ENCODE measurements at regions not wholly inside any gene's neighbourhood (a gene's known extent, or its start where the extent isn't known, plus 50 kb on each side); places are given as distances from the start of the nearest gene placed in this dataset.

DNA sequence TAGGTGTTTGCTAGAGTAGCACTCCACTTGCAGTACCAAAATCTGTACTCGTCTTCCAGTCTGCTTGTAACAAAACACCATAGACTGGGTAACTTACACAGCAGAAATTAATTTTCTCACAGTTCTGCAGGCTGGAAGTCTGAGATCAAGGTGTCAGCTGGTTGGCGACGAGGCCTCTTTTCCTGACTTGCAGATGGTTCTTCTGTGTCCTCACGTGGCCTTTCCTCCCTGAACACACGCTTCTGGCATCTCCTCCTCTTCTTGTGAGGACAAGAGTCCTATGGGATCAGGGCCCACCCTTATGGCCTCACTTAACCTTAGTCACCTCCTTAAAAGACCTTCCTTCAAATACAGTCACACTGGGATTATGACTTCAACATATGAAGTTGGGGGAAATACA is 493.5 kb upstream of the MYT1L start:
- no peak for DNase-seq

DNA sequence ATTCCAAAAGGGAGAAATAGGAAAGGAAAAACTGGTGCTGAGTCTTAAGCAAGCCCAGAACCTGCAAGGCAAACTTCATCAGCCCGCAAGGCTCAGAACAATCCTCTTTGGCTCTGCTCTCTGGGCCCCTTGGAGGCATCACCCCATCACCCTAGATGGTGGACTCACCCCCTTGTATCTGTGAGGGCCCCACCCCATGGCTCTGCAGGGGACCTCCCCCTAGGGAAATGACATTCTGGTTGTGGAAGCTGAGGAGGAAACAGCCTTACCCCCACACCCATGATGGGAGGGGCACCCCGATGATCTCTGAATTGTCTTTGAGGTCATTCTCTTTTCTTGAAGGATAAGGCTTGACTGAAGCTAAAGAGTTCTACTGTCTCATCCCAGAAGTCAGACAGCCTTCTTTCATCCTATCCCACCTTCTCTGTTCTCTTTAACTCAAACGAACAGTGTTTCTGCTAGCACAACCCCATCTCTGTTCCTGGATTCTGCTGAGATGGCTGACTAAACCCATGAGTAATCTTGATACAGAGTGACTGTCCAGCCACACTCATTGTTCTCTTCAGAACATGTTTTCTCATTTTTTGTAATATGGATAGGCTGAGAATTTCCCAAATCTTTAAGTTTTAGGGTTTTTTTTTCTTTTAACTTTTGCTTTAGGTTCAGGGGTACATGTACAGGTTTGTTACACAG is 492.1 kb upstream of the MYT1L start:
- DNase-seq, result no peak

GRCh38 chr2:2822143-2822542 is 491.1 kb upstream of the MYT1L start:
- no peak for DNase-seq

DNA sequence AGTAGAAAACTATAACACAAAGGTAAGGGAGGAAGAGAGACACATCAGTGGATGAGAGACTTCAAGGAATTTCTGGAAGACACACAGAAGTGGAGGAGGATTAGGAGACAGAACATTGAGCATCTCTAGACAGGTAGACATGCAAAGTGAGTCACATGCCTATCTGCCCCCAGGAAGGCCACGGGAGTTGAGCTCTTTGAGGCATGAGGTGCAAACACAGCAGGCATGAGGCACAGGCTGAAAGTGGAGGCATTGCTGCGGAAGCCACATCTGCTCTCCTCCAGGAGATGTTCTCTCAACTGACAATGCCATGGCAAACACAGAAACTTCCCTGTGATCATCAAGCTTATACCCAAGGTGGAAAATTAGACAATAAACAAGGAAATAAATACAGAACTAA is 481.6 kb upstream of the MYT1L start:
- DNase-seq, result no peak

DNA sequence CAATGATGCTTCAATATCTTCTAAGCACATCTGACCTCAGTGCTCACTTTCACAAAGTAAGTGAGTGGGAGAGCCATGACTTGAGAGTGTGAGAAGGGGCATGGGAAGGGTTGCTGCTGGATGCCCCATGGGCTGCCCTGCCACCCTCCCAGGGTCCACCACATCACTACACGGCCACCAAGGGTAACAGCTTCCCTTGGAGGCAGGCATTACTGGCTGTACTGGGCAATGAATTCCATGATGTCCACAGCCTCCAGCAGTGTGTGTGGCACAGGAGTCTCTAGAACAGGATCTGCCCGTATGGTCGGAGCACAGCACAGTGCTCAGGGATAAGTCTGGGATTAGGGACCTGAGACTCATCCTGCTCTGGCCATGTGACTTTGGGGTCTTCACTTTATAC is 481.0 kb upstream of the MYT1L start:
- DNase-seq, result no peak

- no peak for DNase-seq
Observed at GRCh38 chr2:2810504-2810903, 479.4 kb upstream of the MYT1L start.

DNA sequence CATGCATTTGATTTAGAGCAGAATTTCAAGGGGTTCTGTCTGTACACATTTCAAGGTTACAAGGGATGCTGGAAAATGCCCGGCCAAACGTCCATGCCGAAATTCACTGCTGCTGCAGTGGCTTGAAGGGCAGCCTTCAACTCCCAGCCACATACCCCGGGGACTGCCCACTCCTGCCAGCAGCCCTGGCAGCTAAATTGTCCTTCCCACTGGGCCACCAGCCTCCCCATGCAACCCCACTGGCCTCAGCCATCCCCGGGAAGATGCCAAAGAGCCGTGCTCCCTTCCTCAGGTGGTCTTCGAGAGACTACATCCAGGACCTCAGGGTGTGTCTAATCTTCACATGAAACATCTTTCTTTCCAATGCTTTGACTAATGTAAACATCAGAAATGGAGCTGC is 478.7 kb upstream of the MYT1L start:
- no peak for DNase-seq

DNA sequence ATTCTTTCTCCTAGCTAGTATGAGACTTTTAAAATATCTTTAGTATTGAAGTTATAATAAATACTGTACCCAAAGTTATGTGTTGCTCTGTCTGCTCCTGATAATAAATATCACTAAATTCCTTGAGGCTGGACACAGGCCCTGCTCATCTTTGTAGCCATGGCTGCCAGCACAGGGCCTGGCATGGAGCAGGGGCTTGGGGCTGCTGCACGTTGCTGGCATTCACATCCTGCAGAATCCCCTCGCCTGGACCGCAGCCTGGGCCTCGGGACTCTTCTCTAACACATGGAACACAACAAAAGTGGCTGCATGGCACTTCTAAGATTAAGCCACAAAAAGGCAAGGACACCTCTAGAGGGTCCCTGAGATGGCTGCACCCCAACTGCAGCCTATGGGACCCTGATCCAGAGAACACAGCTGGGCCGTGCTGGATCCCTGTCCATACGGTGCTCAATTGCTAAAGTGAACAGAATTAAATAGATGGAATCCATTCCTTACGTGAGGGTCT is 477.5 kb upstream of the MYT1L start:
- DNase-seq, result no peak

DNA sequence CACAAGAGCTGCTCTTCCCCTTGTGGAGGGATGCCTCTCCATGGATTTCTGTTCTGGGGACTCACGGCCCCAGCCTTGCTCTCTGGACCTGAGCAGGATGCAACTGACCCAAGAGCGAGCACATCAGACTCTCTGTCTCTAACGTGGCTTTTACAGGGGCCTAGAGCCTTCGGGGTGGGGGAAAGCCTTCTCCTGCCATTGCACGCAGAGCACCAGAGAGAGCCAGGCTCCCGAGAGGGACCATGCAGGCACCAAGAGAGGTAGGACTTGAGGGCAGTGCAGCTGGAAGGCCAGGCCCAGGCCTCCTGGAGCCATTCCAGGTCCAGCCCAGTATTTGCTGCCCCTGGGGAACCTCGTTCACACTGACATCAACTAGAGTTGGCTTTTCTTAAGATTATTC is 475.6 kb upstream of the MYT1L start:
- DNase-seq, result no peak

DNA sequence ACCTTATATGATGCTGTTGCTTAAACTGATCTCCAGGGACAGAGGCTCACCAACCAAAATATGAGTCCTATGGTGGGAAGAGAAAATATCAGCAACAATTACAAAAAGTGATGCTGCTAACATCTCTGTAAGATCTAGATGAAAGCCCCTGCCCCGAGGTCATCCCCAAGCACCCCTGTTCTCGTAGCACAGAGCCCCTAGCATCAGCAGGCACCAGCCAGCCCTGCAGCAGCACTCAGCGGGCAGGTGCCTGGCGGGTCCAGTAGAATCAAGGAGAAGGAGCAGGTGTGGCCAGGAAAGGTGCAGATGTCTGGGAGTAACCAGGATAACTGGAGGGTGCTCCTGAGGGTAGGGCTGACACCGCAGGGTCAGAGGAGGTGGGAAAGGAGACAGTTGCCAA is 474.2 kb upstream of the MYT1L start:
- DNase-seq, result no peak

GRCh38 chr2:2804528-2804927 is 473.5 kb upstream of the MYT1L start:
- DNase-seq, result no peak

- DNase-seq, result no peak
Observed at GRCh38 chr2:2801458-2801857, 470.4 kb upstream of the MYT1L start.

DNA sequence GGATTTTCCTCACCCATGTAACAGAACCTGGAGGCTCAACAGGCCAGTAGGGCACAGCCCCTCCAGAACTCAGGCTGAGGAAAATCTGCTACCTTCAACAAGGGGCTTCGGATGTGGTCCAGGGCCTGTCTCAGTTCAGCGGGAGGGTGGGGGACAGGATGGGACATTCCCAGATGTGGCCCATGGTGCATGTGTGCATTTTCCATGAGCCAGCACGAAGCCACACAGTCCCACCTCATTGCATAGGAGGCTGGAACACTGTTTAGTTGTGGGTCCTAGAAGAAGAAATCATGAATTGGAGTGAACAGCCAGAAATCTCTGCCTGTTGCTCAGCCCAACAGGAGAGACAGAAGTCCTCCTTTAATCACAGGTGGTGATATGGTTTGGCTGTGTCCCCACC is 469.6 kb upstream of the MYT1L start:
- no peak for DNase-seq

DNA sequence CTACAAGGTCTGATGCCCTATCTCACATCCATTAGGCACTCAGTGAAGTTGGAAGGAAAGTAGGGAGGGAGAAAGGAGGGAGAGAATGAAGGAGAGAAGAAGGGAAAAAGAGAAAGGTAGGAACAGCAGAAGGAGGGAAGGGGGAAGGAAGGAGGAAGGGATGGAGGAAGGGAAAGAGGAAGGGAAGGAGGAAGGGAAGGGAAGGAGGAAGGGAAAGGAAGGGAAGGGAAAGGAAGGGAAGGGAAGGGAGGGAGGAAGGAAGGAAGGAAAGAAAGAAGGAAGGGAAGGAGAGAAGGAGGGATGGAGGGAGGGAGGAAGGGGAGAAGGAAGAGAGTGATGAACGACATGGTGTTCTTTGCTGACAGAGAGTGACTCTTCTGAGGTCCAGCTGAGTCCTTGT is 468.9 kb upstream of the MYT1L start:
- DNase-seq, result no peak

DNA sequence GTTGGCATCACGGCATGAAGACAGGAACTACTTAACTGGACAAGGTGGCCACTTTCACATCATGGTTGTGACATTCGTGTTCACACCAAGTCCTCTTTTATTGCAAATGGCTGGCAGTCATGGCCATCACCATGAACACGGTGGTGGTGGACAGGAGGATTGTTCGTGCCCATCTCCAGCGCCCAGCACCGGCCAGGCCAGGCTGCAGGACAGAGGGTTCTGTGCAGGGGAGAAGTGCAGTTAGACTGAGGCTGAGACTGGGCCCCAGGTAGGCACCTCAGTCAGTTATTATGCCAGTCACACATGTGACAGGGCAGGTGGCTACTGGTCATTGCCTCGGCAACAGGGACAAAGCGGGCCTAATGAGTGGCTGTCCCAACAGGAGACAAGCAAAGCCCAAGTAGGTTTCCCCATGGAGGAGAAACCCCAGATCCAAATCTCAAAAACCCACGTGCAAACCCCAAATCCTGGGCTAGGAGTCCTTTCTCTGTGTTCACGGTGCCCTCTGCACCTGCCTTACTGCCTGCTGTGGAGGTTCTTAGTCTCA is 468.1 kb upstream of the MYT1L start:
- no peak for DNase-seq

- DNase-seq, result no peak
Observed at GRCh38 chr2:2798337-2798736, 467.3 kb upstream of the MYT1L start.

- DNase-seq, result no peak
Observed at GRCh38 chr2:2797797-2798196, 466.7 kb upstream of the MYT1L start.

- no peak for DNase-seq
Observed at GRCh38 chr2:2796207-2796606, 465.1 kb upstream of the MYT1L start.

GRCh38 chr2:2795438-2796091 is 464.5 kb upstream of the MYT1L start:
- DNase-seq, result no peak

GRCh38 chr2:2793925-2794560 is 463.0 kb upstream of the MYT1L start:
- no peak for DNase-seq

GRCh38 chr2:2793514-2793913 is 462.4 kb upstream of the MYT1L start:
- no peak for DNase-seq

- no peak for DNase-seq
Observed at GRCh38 chr2:2791606-2792005, 460.5 kb upstream of the MYT1L start.

DNA sequence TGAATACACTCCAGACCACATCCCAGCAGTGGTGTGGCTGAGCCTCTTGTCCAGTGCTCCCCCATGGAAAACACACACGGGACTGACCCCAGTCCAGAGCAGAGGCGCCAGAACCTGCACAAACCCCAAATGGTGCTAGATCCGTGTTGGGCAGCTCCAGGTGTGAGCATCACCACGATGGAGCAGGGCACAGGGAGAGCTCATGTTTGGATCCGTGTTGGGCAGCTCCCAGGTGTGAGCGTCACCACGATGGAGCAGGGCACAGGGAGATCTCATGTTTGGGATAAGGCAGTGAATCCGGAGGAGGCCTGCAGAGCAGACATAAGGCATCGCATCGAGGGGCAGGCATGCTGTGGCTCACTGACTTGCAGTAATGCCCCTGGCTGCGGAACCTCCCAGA is 460.0 kb upstream of the MYT1L start:
- no peak for DNase-seq

DNA sequence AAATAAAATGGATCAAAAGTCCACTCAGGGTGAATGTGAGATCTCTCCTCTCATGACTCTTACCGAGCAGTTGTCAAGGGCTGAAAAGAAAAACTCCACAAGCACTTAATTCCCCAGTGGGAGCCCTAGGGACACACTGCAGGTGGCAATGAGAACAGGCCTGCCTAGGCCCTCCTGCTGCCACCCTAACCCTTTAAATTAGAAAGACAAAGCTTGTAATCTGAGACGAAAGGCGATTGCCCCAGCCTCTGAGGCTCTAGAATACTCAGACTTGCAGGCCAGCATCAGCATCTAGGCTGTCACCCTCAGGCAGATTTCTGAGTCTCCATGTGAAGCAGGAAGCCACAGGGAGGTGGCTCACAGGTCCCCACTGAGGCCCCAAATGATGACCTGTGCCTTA is 457.0 kb upstream of the MYT1L start:
- DNase-seq, result no peak

Measured in NCI-H226 (cell line).